Mononuclear cell (primary cell): ENCODE measurements at regions not wholly inside any gene's neighbourhood (a gene's known extent, or its start where the extent isn't known, plus 50 kb on each side); places are given as distances from the start of the nearest gene placed in this dataset.
"Not testable (repeated sequence)": the region's sequence is repeated elsewhere in the genome, so short reads cannot be mapped to it uniquely, and the experiment has no call there.

Experiments used
- H3K27me3 ChIP-seq: 2 replicates; pipeline ENCODE4 v1.6.0; 2011; ENCODE audit warnings: low read length, control low read depth; ENCODE audit not compliant: insufficient read depth
- H3K4me1 ChIP-seq: 2 replicates; pipeline ENCODE4 v1.5.1; 2011; ENCODE audit warnings: mild to moderate bottlenecking, low read length, control low read depth; ENCODE audit not compliant: insufficient read depth
- H3K4me3 ChIP-seq: 2 replicates; pipeline ENCODE4 v1.5.1; 2011; ENCODE audit warnings: mild to moderate bottlenecking, low read length, moderate library complexity
- H3K9me3 ChIP-seq: 2 replicates; pipeline ENCODE4 v1.5.1; 2011; ENCODE audit warnings: low read depth, mild to moderate bottlenecking, control low read depth, low read length

- H3K4me3 ChIP-seq, H3K9me3 ChIP-seq: not testable (repeated sequence)
These were observed 248.2 kb downstream of the SPATA31A6 start for GRCh38 chr9:42431616-42432010.

GRCh38 chr9:42434844-42435714 is 251.6 kb downstream of the SPATA31A6 start:
- not testable (repeated sequence) for H3K27me3 ChIP-seq, H3K4me1 ChIP-seq, H3K9me3 ChIP-seq, H3K4me3 ChIP-seq

More at GRCh38 chr9:42431616-42432010, 248.2 kb downstream of the SPATA31A6 start:
- not testable (repeated sequence) for H3K4me1 ChIP-seq, H3K27me3 ChIP-seq

- H3K27me3 ChIP-seq, H3K4me1 ChIP-seq, H3K4me3 ChIP-seq, H3K9me3 ChIP-seq: not testable (repeated sequence)
These were observed 252.4 kb downstream of the SPATA31A6 start for GRCh38 chr9:42435715-42436342.

GRCh38 chr9:42437057-42437759 is 253.7 kb downstream of the SPATA31A6 start:
- not testable (repeated sequence) for H3K4me1 ChIP-seq, H3K27me3 ChIP-seq, H3K9me3 ChIP-seq, H3K4me3 ChIP-seq

GRCh38 chr9:42442680-42443079 is 259.2 kb downstream of the SPATA31A6 start:
- not testable (repeated sequence) for H3K4me1 ChIP-seq, H3K9me3 ChIP-seq, H3K27me3 ChIP-seq, H3K4me3 ChIP-seq

GRCh38 chr9:42443414-42443813 is 260.0 kb downstream of the SPATA31A6 start:
- H3K4me3 ChIP-seq, H3K27me3 ChIP-seq, H3K4me1 ChIP-seq, H3K9me3 ChIP-seq: not testable (repeated sequence)

GRCh38 chr9:42461436-42461835 is 278.0 kb downstream of the SPATA31A6 start:
- not testable (repeated sequence) for H3K9me3 ChIP-seq, H3K4me3 ChIP-seq, H3K27me3 ChIP-seq, H3K4me1 ChIP-seq

GRCh38 chr9:42461863-42462262 is 278.4 kb downstream of the SPATA31A6 start:
- H3K4me1 ChIP-seq, H3K4me3 ChIP-seq, H3K27me3 ChIP-seq, H3K9me3 ChIP-seq: not testable (repeated sequence)

GRCh38 chr9:42463981-42464380 is 280.5 kb downstream of the SPATA31A6 start:
- H3K27me3 ChIP-seq, H3K9me3 ChIP-seq, H3K4me1 ChIP-seq, H3K4me3 ChIP-seq: not testable (repeated sequence)

GRCh38 chr9:42470577-42470976 is 287.1 kb downstream of the SPATA31A6 start:
- not testable (repeated sequence) for H3K9me3 ChIP-seq, H3K27me3 ChIP-seq, H3K4me1 ChIP-seq, H3K4me3 ChIP-seq

GRCh38 chr9:42490989-42491388 is 307.5 kb downstream of the SPATA31A6 start:
- H3K27me3 ChIP-seq, H3K4me1 ChIP-seq, H3K9me3 ChIP-seq, H3K4me3 ChIP-seq: not testable (repeated sequence)

- not testable (repeated sequence) for H3K9me3 ChIP-seq, H3K4me3 ChIP-seq, H3K27me3 ChIP-seq, H3K4me1 ChIP-seq
These were observed 319.3 kb downstream of the SPATA31A6 start for GRCh38 chr9:42502620-42503264.

GRCh38 chr9:42508111-42508510 is 324.7 kb downstream of the SPATA31A6 start:
- not testable (repeated sequence) for H3K4me1 ChIP-seq, H3K9me3 ChIP-seq, H3K27me3 ChIP-seq, H3K4me3 ChIP-seq

- not testable (repeated sequence) for H3K4me3 ChIP-seq, H3K4me1 ChIP-seq, H3K27me3 ChIP-seq, H3K9me3 ChIP-seq
These were observed 330.1 kb downstream of the SPATA31A6 start for GRCh38 chr9:42513535-42513934.

GRCh38 chr9:42534325-42534983 is 351.0 kb downstream of the SPATA31A6 start:
- not testable (repeated sequence) for H3K9me3 ChIP-seq, H3K4me1 ChIP-seq, H3K27me3 ChIP-seq, H3K4me3 ChIP-seq
